Astrocyte of the spinal cord (primary cell): ENCODE measurements at regions not wholly inside any gene's neighbourhood (a gene's known extent, or its start where the extent isn't known, plus 50 kb on each side); places are given as distances from the start of the nearest gene placed in this dataset.

ENCODE experiments used
- DNase-seq: peaks from one replicate; pipeline ENCODE4 v3.0.0; 2011; ENCODE audit warnings: low read depth, low spot score
- H3K4me3 ChIP-seq: 2 replicates; pipeline ENCODE4 v1.5.1; 2011; ENCODE audit warnings: low read depth, mild to moderate bottlenecking, low read length, moderate library complexity
- CTCF ChIP-seq: IDR thresholded peaks from 2 replicates; pipeline ENCODE4 v1.5.1; 2012; ENCODE audit warnings: low read depth, mild to moderate bottlenecking, low read length, inconsistent platforms
- in situ Hi-C: cut with HindIII; loops from 2 replicates; pipeline ENCODE4 v1.10.0; 2017; ENCODE audit warnings: low sequenced_read_pairs

DNA sequence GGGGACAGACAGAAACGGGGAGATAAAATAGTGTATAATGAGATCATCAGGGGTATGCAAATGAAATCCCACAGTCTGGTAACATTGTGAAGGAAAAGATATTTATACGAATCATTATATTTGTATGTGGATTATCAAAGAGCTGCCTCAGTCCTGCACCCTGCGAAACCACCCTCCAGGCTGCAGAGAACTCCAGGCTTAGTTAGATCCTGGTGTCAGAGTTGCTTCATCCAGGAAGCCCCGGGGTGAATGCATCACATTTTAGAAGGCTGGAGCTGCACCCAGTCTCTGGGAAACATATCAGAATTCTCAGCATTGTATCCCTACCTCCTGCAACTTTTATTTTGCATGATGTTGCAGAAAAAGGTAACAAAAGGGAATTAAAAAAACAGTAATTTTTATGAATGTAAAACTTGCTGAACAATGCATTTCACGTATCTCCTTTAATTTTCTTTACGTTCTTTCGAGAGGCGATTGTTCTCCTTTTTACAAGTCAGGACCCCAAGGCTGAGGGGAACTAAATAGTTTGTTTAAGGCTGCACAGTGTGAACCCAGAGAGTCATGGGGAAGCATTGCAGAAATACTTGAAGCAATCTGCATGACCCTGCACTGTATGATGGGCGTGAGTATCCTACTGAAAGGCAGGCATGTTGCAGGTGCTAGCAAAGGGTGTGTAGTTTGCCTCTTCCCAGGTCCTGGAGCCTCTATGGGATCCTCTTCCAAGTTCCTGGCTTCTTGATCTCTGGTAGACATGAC lies 299.5 kb upstream of the CLNK start:
- in situ Hi-C loops: no loop called here
- DNase-seq: no peak
- TF ChIP-seq CTCF: no peak
- H3K4me3 ChIP-seq: no peak overlapping the region

DNA sequence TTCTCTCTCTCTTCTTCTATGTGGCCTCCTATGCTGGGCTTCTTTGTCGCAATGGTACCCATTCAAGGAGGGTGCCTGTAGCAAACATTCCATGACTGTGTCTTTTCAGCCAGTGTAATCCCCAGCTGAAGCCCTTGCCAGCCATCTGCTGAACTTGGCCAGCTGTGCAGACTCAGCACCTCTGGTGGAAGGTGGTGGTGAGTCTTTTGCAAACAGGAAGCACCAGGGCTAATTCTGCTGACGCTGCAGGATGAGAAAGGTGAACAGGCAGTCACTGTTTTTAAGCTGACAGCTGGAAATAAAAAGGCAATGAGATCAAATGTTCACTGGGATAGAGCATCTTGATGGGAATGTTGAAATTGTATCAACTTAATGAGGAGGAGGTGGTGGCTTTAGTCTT lies 298.7 kb upstream of the CLNK start:
- H3K4me3 ChIP-seq: no peak overlapping the region
- no peak for DNase-seq
- in situ Hi-C loops: no loop called here
- TF ChIP-seq CTCF: no peak

DNA sequence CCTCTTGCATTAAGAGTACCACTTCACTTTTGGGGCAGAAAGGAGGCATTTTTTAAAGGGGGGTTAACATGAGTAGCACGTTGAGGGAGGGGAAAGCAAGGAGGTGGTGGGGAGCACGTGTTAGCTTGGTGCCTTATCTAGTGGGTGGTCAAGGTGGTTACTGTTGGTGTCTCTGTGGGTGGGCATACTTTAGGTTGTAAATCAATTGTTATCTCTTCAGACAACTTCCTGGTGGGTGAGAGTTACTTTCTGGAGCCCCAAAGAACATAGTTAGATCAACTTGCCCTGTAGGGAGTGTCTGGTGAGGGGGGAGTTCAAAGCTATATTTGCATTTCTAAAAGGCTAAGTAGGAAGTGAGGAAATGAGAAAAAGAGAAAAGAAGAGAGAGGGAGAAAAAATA lies 297.7 kb upstream of the CLNK start:
- in situ Hi-C loops: no loop called here
- DNase-seq: no peak
- H3K4me3 ChIP-seq: no peak overlapping the region
- TF ChIP-seq CTCF: no peak

DNA sequence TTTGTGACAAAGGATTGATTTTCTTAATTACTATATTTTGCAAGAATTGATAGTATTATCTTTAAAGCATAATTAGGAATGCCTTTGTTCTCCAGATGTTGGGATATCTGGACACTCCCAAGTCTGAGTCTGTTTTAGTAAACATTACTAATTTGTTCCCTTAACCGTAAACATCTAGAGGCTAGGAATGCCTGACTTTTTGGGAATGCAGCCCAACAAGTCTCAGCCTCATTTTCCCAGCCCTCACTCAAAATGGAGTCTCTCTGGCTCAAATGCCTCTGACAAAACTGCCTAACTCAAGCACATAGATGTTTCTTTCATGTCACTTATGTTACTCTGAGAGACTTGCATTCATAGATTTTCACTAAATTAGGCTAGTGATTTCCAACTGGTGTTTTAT lies 297.0 kb upstream of the CLNK start:
- no peak overlapping the region for H3K4me3 ChIP-seq
- DNase-seq: no peak
- TF ChIP-seq CTCF: no peak
- in situ Hi-C loops: no loop called here

DNA sequence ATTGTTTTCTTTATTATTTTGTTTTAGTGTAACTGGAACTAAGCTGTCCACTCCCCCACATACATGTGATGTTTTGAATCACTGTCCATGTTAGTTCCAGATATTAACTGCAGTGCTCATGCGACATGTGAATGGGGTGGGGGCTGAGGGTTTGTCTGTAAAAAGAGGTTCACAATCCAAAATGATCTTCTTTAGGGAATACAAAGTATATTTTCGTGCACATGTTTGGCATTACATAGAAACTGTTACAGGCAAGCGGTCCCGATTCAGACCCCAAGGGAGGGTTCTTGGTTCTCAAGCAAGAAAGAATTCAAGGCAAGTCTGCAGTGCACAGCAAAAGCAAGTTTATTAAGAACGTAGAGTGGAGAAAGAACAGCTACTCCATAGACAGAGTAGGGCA lies 296.5 kb upstream of the CLNK start:
- no peak for TF ChIP-seq CTCF
- DNase-seq: no peak
- in situ Hi-C loops: no loop called here
- no peak overlapping the region for H3K4me3 ChIP-seq

- no peak overlapping the region for H3K4me3 ChIP-seq
- in situ Hi-C loops: no loop called here
- TF ChIP-seq CTCF: no peak
- DNase-seq: no peak
These were observed 294.5 kb upstream of the CLNK start for GRCh38 chr4:10979032-10979431.

- DNase-seq: no peak
- H3K4me3 ChIP-seq: no peak overlapping the region
- no peak for TF ChIP-seq CTCF
- in situ Hi-C loops: no loop called here
These were observed 293.0 kb upstream of the CLNK start for GRCh38 chr4:10977534-10977933.
